Testis (tissue), 2 donors: ENCODE measurements at regions not wholly inside any gene's neighbourhood (a gene's known extent, or its start where the extent isn't known, plus 50 kb on each side); places are given as distances from the start of the nearest gene placed in this dataset.

Source experiments
- DNase-seq: peaks from one replicate; pipeline ENCODE4 v3.0.0-alpha.2; 2019
- H3K27ac ChIP-seq, 2 donors: fragments of 200-600 bp; sonication (generic); one replicate each; pipeline ENCODE4 v1.5.1; 2019
- H3K27me3 ChIP-seq: fragments of 200-600 bp; sonication (generic); one replicate; pipeline ENCODE4 v1.5.1; 2019
- H3K36me3 ChIP-seq: fragments of 200-600 bp; sonication (generic); one replicate; pipeline ENCODE4 v1.5.1; 2017; ENCODE audit warnings: low read depth; ENCODE audit errors: missing control alignments
- H3K4me1 ChIP-seq: fragments of 200-600 bp; sonication (generic); one replicate; pipeline ENCODE4 v1.5.1; 2019
- H3K4me3 ChIP-seq, 2 donors: fragments of 200-600 bp; sonication (generic); one replicate each; pipeline ENCODE4 v1.5.1; 2017 to 2019
- H3K9me3 ChIP-seq: fragments of 200-600 bp; sonication (generic); one replicate; pipeline ENCODE4 v1.5.1; 2017
- POLR2A ChIP-seq: fragments of 450-650 bp; IDR thresholded peaks from one replicate; pipeline ENCODE4 v1.6.1; 2017; ENCODE audit warnings: antibody characterized with exemption, mild to moderate bottlenecking, moderate library complexity
- WGBS, 2 donors: methylation state at CpG; one replicate each; pipeline ENCODE4 v1.1.5; 2018; 5-methylcytosine and 5-hydroxymethylcytosine counted together
- intact Hi-C: fragments of 100-400 bp; cut with DNase I; formaldehyde crosslinking; loops from one replicate; pipeline ENCODE4 v1.15.1; 2023; ENCODE audit warnings: low total_unique reads
- TF ChIP-seq, protein P1 (sequence below), 3 experiments: fragments of 450-650 bp in 2 of 3; fragments of 200-600 bp in 1 of 3; sonication (generic) in 1 of 3; IDR thresholded peaks; one replicate each; pipeline ENCODE4 v1.5.1; 2016 to 2019; ENCODE audit warnings: antibody characterized with exemption in 3 of 3, mild to moderate bottlenecking in 2 of 3, moderate library complexity in 1 of 3

DNA sequence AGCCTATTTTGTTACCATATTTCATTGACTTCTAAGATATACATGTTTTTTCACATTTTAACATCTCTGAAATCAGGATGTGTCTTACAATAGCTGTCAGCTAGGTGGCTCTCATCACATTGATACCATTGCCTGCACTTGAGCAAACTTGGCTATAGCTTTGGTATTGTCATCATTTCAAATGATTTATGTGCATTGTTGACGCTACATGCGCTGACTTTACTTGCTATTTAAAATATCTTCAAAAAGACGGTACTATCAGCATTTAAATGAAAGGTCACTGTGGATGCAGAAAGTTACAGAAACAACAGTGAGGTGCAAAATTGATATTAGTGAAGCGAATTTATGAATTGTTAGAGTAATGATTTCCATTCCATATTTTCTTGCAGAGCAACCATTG is 54.0 kb upstream of the ABHD2 start:
- no peak for TF ChIP-seq POLR2A
- TF ChIP-seq, protein P1, sequence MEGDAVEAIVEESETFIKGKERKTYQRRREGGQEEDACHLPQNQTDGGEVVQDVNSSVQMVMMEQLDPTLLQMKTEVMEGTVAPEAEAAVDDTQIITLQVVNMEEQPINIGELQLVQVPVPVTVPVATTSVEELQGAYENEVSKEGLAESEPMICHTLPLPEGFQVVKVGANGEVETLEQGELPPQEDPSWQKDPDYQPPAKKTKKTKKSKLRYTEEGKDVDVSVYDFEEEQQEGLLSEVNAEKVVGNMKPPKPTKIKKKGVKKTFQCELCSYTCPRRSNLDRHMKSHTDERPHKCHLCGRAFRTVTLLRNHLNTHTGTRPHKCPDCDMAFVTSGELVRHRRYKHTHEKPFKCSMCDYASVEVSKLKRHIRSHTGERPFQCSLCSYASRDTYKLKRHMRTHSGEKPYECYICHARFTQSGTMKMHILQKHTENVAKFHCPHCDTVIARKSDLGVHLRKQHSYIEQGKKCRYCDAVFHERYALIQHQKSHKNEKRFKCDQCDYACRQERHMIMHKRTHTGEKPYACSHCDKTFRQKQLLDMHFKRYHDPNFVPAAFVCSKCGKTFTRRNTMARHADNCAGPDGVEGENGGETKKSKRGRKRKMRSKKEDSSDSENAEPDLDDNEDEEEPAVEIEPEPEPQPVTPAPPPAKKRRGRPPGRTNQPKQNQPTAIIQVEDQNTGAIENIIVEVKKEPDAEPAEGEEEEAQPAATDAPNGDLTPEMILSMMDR (IDR thresholded peaks at IDR 0.05), result peak in 1 of 3 experiments; percentile 31
- no peaks in the 10 kb centered on the region for H3K27me3 ChIP-seq
- WGBS, 2 donors, result 57 to 60% methylated on average over 4 of the region's 4 CpGs
- no peaks in the 10 kb centered on the region for H3K4me1 ChIP-seq
- no peak overlapping the region for H3K4me3 ChIP-seq
- H3K36me3 ChIP-seq, result no peaks in the 10 kb centered on the region
- intact Hi-C loops, result no loop called here
- DNase-seq, result no peak
- H3K27ac ChIP-seq, result no peak overlapping the region
- no peaks in the 10 kb centered on the region for H3K9me3 ChIP-seq

DNA sequence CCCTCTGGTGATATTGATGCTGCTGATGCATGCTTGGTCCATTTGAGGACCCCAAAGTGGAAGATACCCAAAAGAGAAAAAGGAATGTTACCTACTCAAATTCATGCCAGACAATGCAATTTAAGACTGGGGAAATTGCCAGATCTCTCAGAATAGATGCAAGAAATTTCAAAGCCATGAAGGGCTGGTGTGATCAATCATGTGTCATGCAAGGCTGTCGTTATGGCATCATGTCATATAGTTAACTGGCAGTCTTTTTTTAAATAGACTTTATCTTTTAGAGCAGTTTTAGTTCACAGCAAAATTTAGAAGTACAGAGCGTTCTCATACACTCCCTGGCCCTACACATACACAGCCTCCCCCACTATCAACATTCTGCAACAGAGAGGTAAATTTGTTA is 53.1 kb upstream of the ABHD2 start:
- intact Hi-C loops, result no loop called here
- Histone ChIP-seq H3K4me1 (no peaks in the 10 kb centered on the region), H3K36me3 (no peaks in the 10 kb centered on the region), H3K4me3 (no peak overlapping the region), H3K9me3 (no peaks in the 10 kb centered on the region), H3K27ac (no peak overlapping the region), H3K27me3 (no peaks in the 10 kb centered on the region)
- 49 to 68% methylated on average over 2 of the region's 2 CpGs for WGBS, 2 donors
- TF ChIP-seq, protein P1 (IDR thresholded peaks at IDR 0.05), result no peak
- TF ChIP-seq POLR2A, result no peak
- no peak for DNase-seq

DNA sequence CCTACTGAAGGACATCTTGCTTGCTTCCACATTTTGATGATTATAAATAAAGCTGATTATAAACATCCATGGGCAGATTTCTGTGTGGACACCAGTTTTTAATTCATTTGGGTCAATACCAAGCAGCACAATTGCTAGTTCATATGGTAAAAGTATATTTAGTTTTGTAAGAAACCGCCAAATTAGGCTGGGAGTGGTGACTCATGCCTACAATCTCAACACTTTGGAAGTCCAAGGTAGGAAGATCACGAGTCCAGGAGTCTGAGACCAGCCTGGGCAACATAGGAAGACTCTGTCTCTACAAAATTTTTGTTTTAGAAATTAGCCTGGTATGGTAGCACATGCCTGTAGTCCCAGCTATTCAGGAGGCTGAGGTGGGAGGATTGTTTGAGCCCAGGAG is 52.6 kb upstream of the ABHD2 start:
- intact Hi-C loops, result no loop called here
- DNase-seq, result no peak
- no peak for TF ChIP-seq POLR2A
- TF ChIP-seq, protein P1 (IDR thresholded peaks at IDR 0.05), result no peak
- H3K27ac ChIP-seq, result no peak overlapping the region
- H3K4me3 ChIP-seq, result no peak overlapping the region
- no peaks in the 10 kb centered on the region for H3K9me3 ChIP-seq
- H3K27me3 ChIP-seq, result no peaks in the 10 kb centered on the region
- no peaks in the 10 kb centered on the region for H3K4me1 ChIP-seq
- no peaks in the 10 kb centered on the region for H3K36me3 ChIP-seq
- WGBS, 2 donors, result 63 to 84% methylated on average over 2 of the region's 2 CpGs

DNA sequence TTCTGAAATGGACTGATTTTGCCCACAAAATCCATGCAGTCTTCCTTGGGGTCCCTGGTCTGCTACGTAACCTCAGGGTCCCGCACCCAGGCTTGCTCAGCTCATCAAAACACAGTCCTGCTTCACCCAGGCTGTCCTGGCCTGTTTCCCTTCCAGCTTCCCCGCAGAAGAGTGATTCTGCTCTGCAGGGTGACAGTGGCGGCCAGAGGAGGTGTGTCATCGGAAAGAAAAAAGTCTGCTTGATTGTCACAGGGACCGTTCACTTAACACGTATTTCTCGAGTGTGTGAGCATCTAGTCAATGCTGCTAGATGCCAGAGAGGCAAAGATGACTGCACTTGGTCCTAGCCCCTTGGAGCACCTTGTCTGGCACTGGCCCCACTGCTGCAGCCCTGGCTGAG is 50.1 kb upstream of the ABHD2 start:
- Histone ChIP-seq H3K36me3 (no peaks in the 10 kb centered on the region), H3K27me3 (no peaks in the 10 kb centered on the region), H3K4me1 (no peaks in the 10 kb centered on the region), H3K9me3 (no peaks in the 10 kb centered on the region), H3K27ac (no peak overlapping the region), H3K4me3 (no peak overlapping the region)
- no peak for DNase-seq
- TF ChIP-seq, protein P1 (IDR thresholded peaks at IDR 0.05), result no peak
- TF ChIP-seq POLR2A, result no peak
- intact Hi-C loops, result no loop called here
- WGBS, 2 donors, result 79 to 82% methylated on average over 5 to 8 of the region's 8 CpGs
